ENCODE measurements at regions not wholly inside any gene's neighbourhood (a gene's known extent, or its start where the extent isn't known, plus 50 kb on each side); places are given as distances from the start of the nearest gene placed in this dataset.

GRCh38 chr10:131553581-131553980 lies 242.1 kb upstream of the TCERG1L start:
- TF ChIP-seq GATA3 (IDR thresholded peaks at IDR 0.05; ENCODE audit: low read depth, low read length) (no peak), GATA2 (IDR thresholded peaks at IDR 0.05; ENCODE audit: low read depth, low read length) (no peak)

All from SH-SY5Y (cell line).